Lung (tissue), 11 donors: ENCODE measurements at regions not wholly inside any gene's neighbourhood (a gene's known extent, or its start where the extent isn't known, plus 50 kb on each side); places are given as distances from the start of the nearest gene placed in this dataset.
A peak's percentile ranks its signal among the peaks of the same experiment; 100 is the strongest.

Experiments
- ATAC-seq: fragments of 200-7000 bp; cut with Tn5 transposase; one replicate; pipeline ENCODE4 v1.9.1; 2020; ENCODE audit warnings: moderate number of reproducible peaks; ENCODE audit not compliant: insufficient read depth, low FRiP score
- DNase-seq, 3 donors: peaks; one replicate each; pipeline ENCODE4 v3.0.0-alpha.2; 2013 to 2017
- H3K27ac ChIP-seq, 2 donors: one replicate each; pipeline ENCODE4 v1.5.1; 2013; ENCODE audit warnings: mild to moderate bottlenecking in 2 of 2, moderate library complexity in 2 of 2, control low read depth in 1 of 2, inconsistent platforms in 1 of 2, low read depth in 1 of 2, low read length in 1 of 2
- H3K27me3 ChIP-seq, 3 donors: one replicate each; pipeline ENCODE4 v1.5.1; 2013; ENCODE audit warnings: low read length in 2 of 3; ENCODE audit not compliant: control insufficient read depth in 3 of 3, insufficient read depth in 3 of 3
- H3K36me3 ChIP-seq, 4 donors: one replicate each; pipeline ENCODE4 v1.5.1; 2013; ENCODE audit warnings: low read length in 4 of 4, mild to moderate bottlenecking in 1 of 4, moderate library complexity in 1 of 4; ENCODE audit not compliant: control insufficient read depth in 4 of 4, insufficient read depth in 4 of 4
- H3K4me1 ChIP-seq, 5 donors: one replicate each; pipeline ENCODE4 v1.5.1; 2013; ENCODE audit warnings: low read length in 5 of 5, mild to moderate bottlenecking in 2 of 5, moderate library complexity in 1 of 5; ENCODE audit not compliant: control insufficient read depth in 5 of 5, insufficient read depth in 5 of 5
- H3K4me3 ChIP-seq: one replicate; pipeline ENCODE4 v1.5.1; 2013; ENCODE audit warnings: mild to moderate bottlenecking, control low read depth, moderate library complexity
- H3K9ac ChIP-seq, 2 donors: one replicate each; pipeline ENCODE4 v1.5.1; 2013; ENCODE audit warnings: low read length in 2 of 2, control low read depth in 1 of 2; ENCODE audit not compliant: insufficient read depth in 1 of 2
- H3K9me3 ChIP-seq, 4 donors: one replicate each; pipeline ENCODE4 v1.5.1; 2013; ENCODE audit warnings: low read length in 3 of 4, mild to moderate bottlenecking in 1 of 4, moderate library complexity in 1 of 4; ENCODE audit not compliant: control insufficient read depth in 4 of 4, insufficient read depth in 3 of 4
- CTCF ChIP-seq: IDR thresholded peaks from 2 replicates; pipeline ENCODE4 v1.5.1; 2012; ENCODE audit warnings: mild to moderate bottlenecking; ENCODE audit errors: control extremely low read depth, extremely low read depth
- WGBS, 2 donors: extraction: QIAGEN DNeasy Blood & Tissue Kit; methylation state at CpG; one replicate each; pipeline ENCODE4 v1.1.7; 2013; 5-methylcytosine and 5-hydroxymethylcytosine counted together
- donor health status: control.
- donor health status: control.
- donor health status: Bipolar disorder and iron deficiency.
- donor health status: healthy.
- donor health status: DM: yes; HTN: yes; CAD: no.

GRCh38 chr4:60189286-60189685 is 1010.8 kb upstream of the ADGRL3 start:
- H3K27me3 ChIP-seq, result no peaks in the 10 kb centered on the region
- no peak overlapping the region for H3K9ac ChIP-seq
- 90 to 92% methylated on average over 5 of the region's 5 CpGs for WGBS, 2 donors
- no peaks in the 10 kb centered on the region for H3K4me1 ChIP-seq
- H3K27ac ChIP-seq, result no peak overlapping the region
- no peak overlapping the region for H3K4me3 ChIP-seq
- H3K36me3 ChIP-seq, result no peaks in the 10 kb centered on the region
- H3K9me3 ChIP-seq, result peaks cover 0 to 6% (median 5%) of the 10 kb centered on the region in 4 donors
- ATAC-seq (no peak), DNase-seq (no peak)
- no peak for TF ChIP-seq CTCF

GRCh38 chr4:60194214-60194613 is 1005.9 kb upstream of the ADGRL3 start:
- Histone ChIP-seq H3K4me3 (no peak overlapping the region), H3K4me1 (peaks cover 0 to 5% (median 0%) of the 10 kb centered on the region in 5 donors), H3K36me3 (no peaks in the 10 kb centered on the region), H3K27ac (no peak overlapping the region), H3K27me3 (no peaks in the 10 kb centered on the region), H3K9ac (no peak overlapping the region), H3K9me3 (peaks cover 0 to 4% (median 0%) of the 10 kb centered on the region in 4 donors)
- TF ChIP-seq CTCF, result no peak
- no peak for DNase-seq
- ATAC-seq, result no peak
- 86 to 91% methylated on average over 1 of the region's 1 CpG for WGBS, 2 donors

GRCh38 chr4:60195256-60195655 is 1004.9 kb upstream of the ADGRL3 start:
- H3K27me3 ChIP-seq, result no peaks in the 10 kb centered on the region
- peaks cover 0 to 5% (median 0%) of the 10 kb centered on the region in 5 donors for H3K4me1 ChIP-seq
- no peak for ATAC-seq
- H3K4me3 ChIP-seq, result no peak overlapping the region
- peak in 1 of 3 donors; percentile 15 for DNase-seq
- WGBS, 2 donors, result 57 to 70% methylated on average over 2 of the region's 2 CpGs
- no peak for TF ChIP-seq CTCF
- no peak overlapping the region for H3K9ac ChIP-seq
- no peak overlapping the region for H3K27ac ChIP-seq
- peaks cover 0 to 4% (median 0%) of the 10 kb centered on the region in 4 donors for H3K9me3 ChIP-seq
- no peaks in the 10 kb centered on the region for H3K36me3 ChIP-seq

GRCh38 chr4:60201052-60201673 is 999.0 kb upstream of the ADGRL3 start:
- Histone ChIP-seq H3K4me1 (no peaks in the 10 kb centered on the region), H3K27me3 (no peaks in the 10 kb centered on the region), H3K4me3 (no peak overlapping the region), H3K27ac (no peak overlapping the region), H3K36me3 (no peaks in the 10 kb centered on the region), H3K9me3 (no peaks in the 10 kb centered on the region), H3K9ac (no peak overlapping the region)
- WGBS, 2 donors, result 10 to 15% methylated on average over 3 of the region's 3 CpGs
- DNase-seq (peak; percentile 45 to 78 (median 73)), ATAC-seq (no peak)
- peak; percentile 50 for TF ChIP-seq CTCF
